Adrenal gland (tissue), 9 donors: ENCODE measurements at regions not wholly inside any gene's neighbourhood (a gene's known extent, or its start where the extent isn't known, plus 50 kb on each side); places are given as distances from the start of the nearest gene placed in this dataset.

Source experiments
- DNase-seq, 7 donors: peaks; one replicate each; pipeline ENCODE4 v3.0.0-alpha.2; 2019 to 2020
- H3K27ac ChIP-seq, 5 donors: fragments of 200-600 bp; sonication (generic) in 4 of 5; 1 replicate in 3 of 5; 2 replicates in 2 of 5; pipeline versions ENCODE4 v1.5.1 to v1.8.0; 2016 to 2020; ENCODE audit warnings: mild to moderate bottlenecking in 1 of 5
- H3K27me3 ChIP-seq: fragments of 200-600 bp; 2 replicates; pipeline ENCODE4 v1.8.0; 2021
- H3K36me3 ChIP-seq, 2 donors: fragments of 200-600 bp; replicated peaks in 1 of 2; 1 replicate in 1 of 2; 2 replicates in 1 of 2; pipeline versions ENCODE4 v1.5.1 to v1.8.0; 2018 to 2022
- H3K4me1 ChIP-seq, 2 donors: fragments of 200-600 bp; replicated peaks in 1 of 2; 1 replicate in 1 of 2; 2 replicates in 1 of 2; pipeline versions ENCODE4 v1.5.1 to v1.8.0; 2018 to 2021
- H3K4me3 ChIP-seq, 4 donors: fragments of 200-600 bp; sonication (generic) in 3 of 4; one replicate each; pipeline ENCODE4 v1.5.1; 2016 to 2018
- H3K9me3 ChIP-seq, 3 donors: fragments of 200-600 bp; sonication (generic) in 1 of 3; replicated peaks in 1 of 3; 1 replicate in 2 of 3; 2 replicates in 1 of 3; pipeline versions ENCODE4 v1.5.1 to v1.8.0; 2016 to 2021
- POLR2A ChIP-seq, 2 donors: fragments of 450-650 bp; IDR thresholded peaks; one replicate each; pipeline ENCODE4 v1.6.1; 2017; ENCODE audit warnings: antibody characterized with exemption in 2 of 2, mild to moderate bottlenecking in 2 of 2, moderate library complexity in 1 of 2
- WGBS, 4 donors: extraction: QIAGEN DNeasy Blood & Tissue Kit in 2 of 4; methylation state at CpG; one replicate each; pipeline versions ENCODE4 v1.1.5 to v1.1.7; 2013 to 2017; 5-methylcytosine and 5-hydroxymethylcytosine counted together
- intact Hi-C, 2 donors: fragments of 100-400 bp; cut with DNase I; formaldehyde crosslinking; loops; one replicate each; pipeline versions ENCODE4 v1.14.1 to v1.15.0; 2022 to 2023
- TF ChIP-seq, protein P1 (sequence below), 6 experiments: fragments of 450-650 bp in 4 of 6; fragments of 200-600 bp in 2 of 6; sonication (generic) in 1 of 6; IDR thresholded peaks; 1 replicate in 5 of 6; 2 replicates in 1 of 6; pipeline versions ENCODE4 v1.5.1 to v1.8.0; 2016 to 2021; ENCODE audit warnings: antibody characterized with exemption in 6 of 6, mild to moderate bottlenecking in 2 of 6, moderate library complexity in 1 of 6
- donor health status: healthy with polysubstance abuse.
- donor health status: Bipolar disorder and iron deficiency.
- donor health status: DM: yes; HTN: yes; CAD: no.
- donor health status: DM: no; HTN: no; CAD: no.
- donor health status: DM: no; HTN: no; CAD: no.

DNA sequence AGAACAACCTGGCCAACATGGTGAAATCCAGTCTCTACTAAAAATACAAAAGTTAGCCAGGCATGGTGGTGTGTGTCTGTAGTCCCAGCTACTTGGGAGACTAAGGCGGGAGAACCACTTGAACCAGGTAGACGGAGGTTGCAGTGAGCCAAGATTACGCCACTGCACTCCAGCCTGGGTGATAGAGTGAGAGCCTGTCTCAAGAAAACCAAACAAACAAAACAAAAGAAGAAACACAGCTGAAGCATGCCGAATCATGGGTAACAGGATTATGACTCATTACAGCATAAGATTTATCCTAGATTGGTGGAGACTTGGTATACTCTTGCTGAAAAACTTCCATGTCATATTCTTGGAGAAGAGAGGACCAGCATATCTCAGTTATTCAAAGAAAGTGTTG is 236.7 kb upstream of the CCNH start:
- H3K27ac ChIP-seq = no peak overlapping the region
- H3K4me1 ChIP-seq = no peaks in the 10 kb centered on the region
- 77 to 82% (median 78%) methylated on average over 4 of the region's 4 CpGs for WGBS, 4 donors
- intact Hi-C loops = no loop called here
- TF ChIP-seq, protein P1, sequence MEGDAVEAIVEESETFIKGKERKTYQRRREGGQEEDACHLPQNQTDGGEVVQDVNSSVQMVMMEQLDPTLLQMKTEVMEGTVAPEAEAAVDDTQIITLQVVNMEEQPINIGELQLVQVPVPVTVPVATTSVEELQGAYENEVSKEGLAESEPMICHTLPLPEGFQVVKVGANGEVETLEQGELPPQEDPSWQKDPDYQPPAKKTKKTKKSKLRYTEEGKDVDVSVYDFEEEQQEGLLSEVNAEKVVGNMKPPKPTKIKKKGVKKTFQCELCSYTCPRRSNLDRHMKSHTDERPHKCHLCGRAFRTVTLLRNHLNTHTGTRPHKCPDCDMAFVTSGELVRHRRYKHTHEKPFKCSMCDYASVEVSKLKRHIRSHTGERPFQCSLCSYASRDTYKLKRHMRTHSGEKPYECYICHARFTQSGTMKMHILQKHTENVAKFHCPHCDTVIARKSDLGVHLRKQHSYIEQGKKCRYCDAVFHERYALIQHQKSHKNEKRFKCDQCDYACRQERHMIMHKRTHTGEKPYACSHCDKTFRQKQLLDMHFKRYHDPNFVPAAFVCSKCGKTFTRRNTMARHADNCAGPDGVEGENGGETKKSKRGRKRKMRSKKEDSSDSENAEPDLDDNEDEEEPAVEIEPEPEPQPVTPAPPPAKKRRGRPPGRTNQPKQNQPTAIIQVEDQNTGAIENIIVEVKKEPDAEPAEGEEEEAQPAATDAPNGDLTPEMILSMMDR (IDR thresholded peaks at IDR 0.05) = no peak
- no peak for TF ChIP-seq POLR2A (IDR thresholded peaks at IDR 0.05)
- no peak for DNase-seq
- no peak overlapping the region for H3K4me3 ChIP-seq
- no peaks in the 10 kb centered on the region for H3K9me3 ChIP-seq
- H3K27me3 ChIP-seq = no peaks in the 10 kb centered on the region
- no peaks in the 10 kb centered on the region for H3K36me3 ChIP-seq

DNA sequence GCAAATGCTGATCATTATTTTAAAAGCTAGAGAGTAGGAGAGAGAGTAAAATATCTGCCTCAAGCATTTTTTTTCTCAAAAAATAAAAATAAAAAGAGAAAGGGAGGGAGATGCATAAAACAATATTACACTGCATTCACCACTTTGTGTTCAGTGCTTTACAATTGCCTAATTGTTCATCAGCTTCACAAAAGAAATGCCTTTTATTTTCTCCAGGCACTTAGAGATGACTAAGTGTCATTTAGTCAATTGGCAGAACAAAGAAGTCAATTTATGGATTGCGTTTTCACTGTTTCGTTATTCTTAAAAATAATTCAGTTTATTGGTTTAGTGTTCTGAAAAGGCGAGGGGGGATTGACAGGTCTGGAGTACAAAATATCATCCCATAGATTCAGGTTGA is 232.5 kb upstream of the CCNH start:
- no peak overlapping the region for H3K4me3 ChIP-seq
- DNase-seq = no peak
- intact Hi-C loops = no loop called here
- 55 to 66% (median 63%) methylated on average over 3 of the region's 3 CpGs for WGBS, 4 donors
- H3K27ac ChIP-seq = no peak overlapping the region
- no peak for TF ChIP-seq POLR2A (IDR thresholded peaks at IDR 0.05)
- TF ChIP-seq, protein P1 (IDR thresholded peaks at IDR 0.05) = no peak
- no peaks in the 10 kb centered on the region for H3K4me1 ChIP-seq
- H3K27me3 ChIP-seq = no peaks in the 10 kb centered on the region
- H3K36me3 ChIP-seq = no peaks in the 10 kb centered on the region
- no peaks in the 10 kb centered on the region for H3K9me3 ChIP-seq

GRCh38 chr5:87640902-87641301 is 228.2 kb upstream of the CCNH start:
- H3K9me3 ChIP-seq = no peaks in the 10 kb centered on the region
- H3K27me3 ChIP-seq = no peaks in the 10 kb centered on the region
- no peak for DNase-seq
- H3K27ac ChIP-seq = no peak overlapping the region
- no peaks in the 10 kb centered on the region for H3K36me3 ChIP-seq
- TF ChIP-seq, protein P1 (IDR thresholded peaks at IDR 0.05) = no peak
- no peak for TF ChIP-seq POLR2A (IDR thresholded peaks at IDR 0.05)
- intact Hi-C loops = no loop called here
- no peak overlapping the region for H3K4me3 ChIP-seq
- H3K4me1 ChIP-seq = no peaks in the 10 kb centered on the region

DNA sequence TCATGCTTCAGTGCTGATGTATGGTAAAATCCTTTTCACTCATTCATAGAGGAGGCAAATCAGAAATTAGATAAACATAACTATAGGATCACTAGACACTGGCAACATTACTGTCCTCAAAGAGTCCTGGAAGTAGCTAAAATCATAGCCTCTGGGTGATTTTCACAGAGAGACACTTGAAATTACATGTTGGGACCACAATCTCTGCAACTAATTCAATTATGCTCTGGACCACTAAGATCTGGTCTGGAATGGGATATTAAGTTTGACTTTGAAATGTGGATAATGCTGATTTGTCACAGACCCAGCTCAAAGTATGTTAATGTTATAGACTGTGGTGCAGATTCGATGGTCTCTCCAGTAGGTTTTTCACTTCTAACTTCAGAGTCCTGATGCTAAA is 214.6 kb upstream of the CCNH start:
- H3K4me3 ChIP-seq = no peak overlapping the region
- H3K36me3 ChIP-seq = no peaks in the 10 kb centered on the region
- no peak for DNase-seq
- WGBS, 4 donors = 53 to 79% (median 62%) methylated on average over 1 of the region's 1 CpG
- intact Hi-C loops = no loop called here
- TF ChIP-seq POLR2A (IDR thresholded peaks at IDR 0.05) = no peak
- TF ChIP-seq, protein P1 (IDR thresholded peaks at IDR 0.05) = no peak
- H3K27me3 ChIP-seq = no peaks in the 10 kb centered on the region
- H3K27ac ChIP-seq = no peak overlapping the region
- no peaks in the 10 kb centered on the region for H3K4me1 ChIP-seq
- peaks cover 0 to 6% (median 0%) of the 10 kb centered on the region in 3 donors for H3K9me3 ChIP-seq
